ENCODE measurements at regions not wholly inside any gene's neighbourhood (a gene's known extent, or its start where the extent isn't known, plus 50 kb on each side); places are given as distances from the start of the nearest gene placed in this dataset.

GRCh38 chr19:29328586-29328985 lies 115.6 kb upstream of the UQCRFS1 start:
- H3K27me3 ChIP-seq, result no peaks in the 10 kb centered on the region
- no peaks in the 10 kb centered on the region for H3K4me1 ChIP-seq
- H3K36me3 ChIP-seq, result no peaks in the 10 kb centered on the region
- no peak overlapping the region for H3K4me3 ChIP-seq
- H3K9me3 ChIP-seq, result no peaks in the 10 kb centered on the region
- H3K27ac ChIP-seq, result no peak overlapping the region
- DNase-seq (ENCODE audit: low spot score), result no peak
- no peak for TF ChIP-seq CTCF (IDR thresholded peaks at IDR 0.05)

- TF ChIP-seq CTCF (IDR thresholded peaks at IDR 0.05), result no peak
- DNase-seq (ENCODE audit: low spot score), result no peak
- H3K4me1 ChIP-seq, result no peaks in the 10 kb centered on the region
Observed at GRCh38 chr19:29329460-29330134, 116.6 kb upstream of the UQCRFS1 start.

GRCh38 chr19:29336425-29336824 lies 123.5 kb upstream of the UQCRFS1 start:
- no peaks in the 10 kb centered on the region for H3K9me3 ChIP-seq
- H3K4me3 ChIP-seq, result no peak overlapping the region
- no peaks in the 10 kb centered on the region for H3K36me3 ChIP-seq
- no peak overlapping the region for H3K27ac ChIP-seq
- no peaks in the 10 kb centered on the region for H3K27me3 ChIP-seq
- TF ChIP-seq CTCF (IDR thresholded peaks at IDR 0.05), result no peak
- no peak for DNase-seq (ENCODE audit: low spot score)
- no peaks in the 10 kb centered on the region for H3K4me1 ChIP-seq

More at GRCh38 chr19:29329460-29330134, 116.6 kb upstream of the UQCRFS1 start:
- Histone ChIP-seq H3K36me3 (no peaks in the 10 kb centered on the region), H3K9me3 (no peaks in the 10 kb centered on the region), H3K4me3 (no peak overlapping the region), H3K27me3 (no peaks in the 10 kb centered on the region), H3K27ac (no peak overlapping the region)

GRCh38 chr19:29337029-29337428 lies 124.1 kb upstream of the UQCRFS1 start:
- Histone ChIP-seq H3K4me3 (no peak overlapping the region), H3K36me3 (no peaks in the 10 kb centered on the region), H3K27me3 (no peaks in the 10 kb centered on the region), H3K27ac (no peak overlapping the region), H3K4me1 (no peaks in the 10 kb centered on the region), H3K9me3 (peaks cover 0 to under 1% of the 10 kb centered on the region in 2 donors)
- TF ChIP-seq CTCF (IDR thresholded peaks at IDR 0.05), result no peak
- no peak for DNase-seq (ENCODE audit: low spot score)

- no peaks in the 10 kb centered on the region for H3K27me3 ChIP-seq
- no peak for DNase-seq (ENCODE audit: low spot score)
- H3K4me3 ChIP-seq, result no peak overlapping the region
- no peak overlapping the region for H3K27ac ChIP-seq
- H3K4me1 ChIP-seq, result no peaks in the 10 kb centered on the region
- H3K9me3 ChIP-seq, result peaks cover 0 to 15% of the 10 kb centered on the region in 2 donors
- no peaks in the 10 kb centered on the region for H3K36me3 ChIP-seq
- TF ChIP-seq CTCF (IDR thresholded peaks at IDR 0.05), result no peak
Observed at GRCh38 chr19:29338480-29338879, 125.5 kb upstream of the UQCRFS1 start.

GRCh38 chr19:29342721-29343120 lies 129.8 kb upstream of the UQCRFS1 start:
- no peaks in the 10 kb centered on the region for H3K27me3 ChIP-seq
- H3K4me1 ChIP-seq, result no peaks in the 10 kb centered on the region
- no peak overlapping the region for H3K27ac ChIP-seq
- no peak for TF ChIP-seq CTCF (IDR thresholded peaks at IDR 0.05)
- H3K36me3 ChIP-seq, result no peaks in the 10 kb centered on the region
- H3K9me3 ChIP-seq, result peaks cover 0 to 50% of the 10 kb centered on the region in 2 donors
- no peak for DNase-seq (ENCODE audit: low spot score)
- no peak overlapping the region for H3K4me3 ChIP-seq
